Liver (tissue), 8 donors: ENCODE measurements at regions not wholly inside any gene's neighbourhood (a gene's known extent, or its start where the extent isn't known, plus 50 kb on each side); places are given as distances from the start of the nearest gene placed in this dataset.

Source experiments
- DNase-seq: peaks from one replicate; pipeline ENCODE4 v3.0.0-alpha.2; 2017; ENCODE audit warnings: low spot score
- H3K27ac ChIP-seq, 2 donors: one replicate each; pipeline ENCODE4 v1.7.0; 2013; ENCODE audit warnings: inconsistent platforms in 2 of 2, low read length in 2 of 2, control low read depth in 1 of 2, low read depth in 1 of 2, mild to moderate bottlenecking in 1 of 2
- H3K27me3 ChIP-seq, 4 donors: one replicate each; pipeline versions ENCODE4 v1.6.1 to v1.7.0; 2013; ENCODE audit warnings: low read length in 3 of 4, inconsistent platforms in 1 of 4, mild to moderate bottlenecking in 1 of 4, moderate library complexity in 1 of 4; ENCODE audit not compliant: control insufficient read depth in 4 of 4, insufficient read depth in 4 of 4
- H3K36me3 ChIP-seq, 4 donors: one replicate each; pipeline versions ENCODE4 v1.6.1 to v1.7.0; 2013; ENCODE audit warnings: low read length in 3 of 4, mild to moderate bottlenecking in 3 of 4, low read depth in 1 of 4, moderate library complexity in 1 of 4; ENCODE audit not compliant: control insufficient read depth in 4 of 4, insufficient read depth in 3 of 4
- H3K4me1 ChIP-seq, 4 donors: one replicate each; pipeline versions ENCODE4 v1.6.1 to v1.7.0; 2013; ENCODE audit warnings: low read length in 3 of 4, mild to moderate bottlenecking in 3 of 4, moderate library complexity in 1 of 4; ENCODE audit not compliant: control insufficient read depth in 4 of 4, insufficient read depth in 4 of 4
- H3K4me3 ChIP-seq, 3 donors: one replicate each; pipeline versions ENCODE4 v1.6.1 to v1.7.0; 2013; ENCODE audit warnings: low read length in 3 of 3, control low read depth in 1 of 3, low read depth in 1 of 3, mild to moderate bottlenecking in 1 of 3
- H3K9ac ChIP-seq, 2 donors: one replicate each; pipeline ENCODE4 v1.7.0; 2013; ENCODE audit warnings: low read length in 2 of 2, mild to moderate bottlenecking in 2 of 2, moderate library complexity in 2 of 2, control low read depth in 1 of 2, low read depth in 1 of 2
- H3K9me3 ChIP-seq, 4 donors: one replicate each; pipeline versions ENCODE4 v1.6.1 to v1.7.0; 2013; ENCODE audit warnings: low read length in 3 of 4; ENCODE audit not compliant: control insufficient read depth in 4 of 4
- ATF3 ChIP-seq: IDR thresholded peaks from 2 replicates; pipeline ENCODE4 v1.6.1; 2016; ENCODE audit warnings: antibody characterized with exemption
- CTCF ChIP-seq: fragments of 150-350 bp; IDR thresholded peaks from 2 replicates; pipeline ENCODE4 v1.5.1; 2017; ENCODE audit warnings: improper control_type of control experiment, low read depth, low read length; ENCODE audit not compliant: missing input control
- EGR1 ChIP-seq, 2 donors: IDR thresholded peaks; 2 replicates each; pipeline ENCODE4 v1.6.1; 2016 to 2018; ENCODE audit warnings: antibody characterized with exemption in 2 of 2, low read depth in 2 of 2
- FOXA1 ChIP-seq: IDR thresholded peaks from 2 replicates; pipeline ENCODE4 v1.6.1; 2016; ENCODE audit warnings: antibody characterized with exemption
- FOXA2 ChIP-seq: IDR thresholded peaks from 2 replicates; pipeline ENCODE4 v1.6.1; 2016; ENCODE audit warnings: antibody characterized with exemption
- GABPA ChIP-seq, 2 donors: IDR thresholded peaks in 1 of 2; conservative IDR thresholded peaks in 1 of 2; 2 replicates each; pipeline ENCODE4 v1.6.1; 2016; ENCODE audit warnings: antibody characterized with exemption in 2 of 2, mild to moderate bottlenecking in 1 of 2, moderate library complexity in 1 of 2
- HNF4A ChIP-seq, 2 donors: conservative IDR thresholded peaks; 2 replicates each; pipeline ENCODE4 v1.6.1; 2016; ENCODE audit warnings: antibody characterized with exemption in 2 of 2, mild to moderate bottlenecking in 2 of 2
- HNF4G ChIP-seq: IDR thresholded peaks from 2 replicates; pipeline ENCODE4 v1.6.1; 2016; ENCODE audit warnings: antibody characterized with exemption
- JUND ChIP-seq, 2 donors: IDR thresholded peaks; 2 replicates each; pipeline ENCODE4 v1.6.1; 2016; ENCODE audit warnings: antibody characterized with exemption in 2 of 2
- MAX ChIP-seq: IDR thresholded peaks from 2 replicates; pipeline ENCODE4 v1.6.1; 2016; ENCODE audit warnings: antibody characterized with exemption
- NR2F2 ChIP-seq: IDR thresholded peaks from 2 replicates; pipeline ENCODE4 v1.6.1; 2016; ENCODE audit warnings: antibody characterized with exemption
- RAD21 ChIP-seq, 2 donors: IDR thresholded peaks; 2 replicates each; pipeline ENCODE4 v1.6.1; 2016; ENCODE audit warnings: antibody characterized with exemption in 2 of 2, mild to moderate bottlenecking in 2 of 2
- REST ChIP-seq: IDR thresholded peaks from 2 replicates; pipeline ENCODE4 v1.6.1; 2016; ENCODE audit warnings: antibody characterized with exemption, mild to moderate bottlenecking
- RXRA ChIP-seq, 2 donors: IDR thresholded peaks; 2 replicates each; pipeline ENCODE4 v1.6.1; 2017 to 2018; ENCODE audit warnings: antibody characterized with exemption in 2 of 2, mild to moderate bottlenecking in 1 of 2
- SP1 ChIP-seq: IDR thresholded peaks from 2 replicates; pipeline ENCODE4 v1.6.1; 2018; ENCODE audit warnings: antibody characterized with exemption, mild to moderate bottlenecking
- TAF1 ChIP-seq: conservative IDR thresholded peaks from 2 replicates; pipeline ENCODE4 v1.6.1; 2016; ENCODE audit warnings: antibody characterized with exemption, mild to moderate bottlenecking
- YY1 ChIP-seq: IDR thresholded peaks from 2 replicates; pipeline ENCODE4 v1.6.1; 2016; ENCODE audit warnings: antibody characterized with exemption, mild to moderate bottlenecking
- WGBS: extraction: QIAGEN DNeasy Blood & Tissue Kit; methylation state at CpG from one replicate; pipeline ENCODE4 v1.1.7; 2013; 5-methylcytosine and 5-hydroxymethylcytosine counted together
- donor health status: healthy.
- donor health status: healthy.
- donor health status: healthy.
- donor health status: healthy.
- donor health status: healthy.

- Histone ChIP-seq H3K27ac (no peak overlapping the region), H3K4me1 (no peaks in the 10 kb centered on the region), H3K4me3 (no peak overlapping the region), H3K27me3 (peaks cover 0 to 2% (median 0%) of the 10 kb centered on the region in 4 donors), H3K9ac (no peak overlapping the region), H3K9me3 (peaks cover 0 to 6% (median 2%) of the 10 kb centered on the region in 4 donors), H3K36me3 (no peaks in the 10 kb centered on the region)
- no peak for TF ChIP-seq JUND (IDR thresholded peaks at IDR 0.05)
- TF ChIP-seq HNF4A (conservative IDR thresholded peaks at IDR 0.05), result no peak
- TF ChIP-seq HNF4G, result no peak
- TF ChIP-seq RAD21 (IDR thresholded peaks at IDR 0.05), result no peak
- no peak for TF ChIP-seq YY1
- TF ChIP-seq MAX, result no peak
- no peak for TF ChIP-seq GABPA (IDR thresholded peaks at IDR 0.05 in 1 of 2, conservative IDR thresholded peaks at IDR 0.05 in 1 of 2)
- no peak for TF ChIP-seq SP1
- TF ChIP-seq NR2F2, result no peak
- TF ChIP-seq EGR1 (IDR thresholded peaks at IDR 0.05; ENCODE audit: low read depth in 2 of 2), result no peak
- TF ChIP-seq FOXA2, result no peak
- TF ChIP-seq RXRA (IDR thresholded peaks at IDR 0.05), result no peak
- no peak for TF ChIP-seq TAF1
- no peak for TF ChIP-seq FOXA1
- no peak for TF ChIP-seq REST
- no peak for TF ChIP-seq CTCF
- no peak for TF ChIP-seq ATF3
- WGBS, result 53% methylated on average over 3 of the region's 3 CpGs
- no peak for DNase-seq
Observed at GRCh38 chr13:105047676-105048295, 1487.7 kb downstream of the EFNB2 start.

- WGBS, result 85% methylated on average over 2 of the region's 2 CpGs
- H3K9me3 ChIP-seq, result peaks cover 0 to 1% (median 0%) of the 10 kb centered on the region in 4 donors
- no peak overlapping the region for H3K27ac ChIP-seq
- no peak overlapping the region for H3K9ac ChIP-seq
- peaks cover 0 to 5% (median 0%) of the 10 kb centered on the region in 4 donors for H3K4me1 ChIP-seq
- DNase-seq, result no peak
- no peaks in the 10 kb centered on the region for H3K36me3 ChIP-seq
- no peak for TF ChIP-seq GABPA (IDR thresholded peaks at IDR 0.05 in 1 of 2, conservative IDR thresholded peaks at IDR 0.05 in 1 of 2)
- no peak for TF ChIP-seq FOXA1
- TF ChIP-seq YY1, result no peak
- H3K27me3 ChIP-seq, result no peaks in the 10 kb centered on the region
- no peak overlapping the region for H3K4me3 ChIP-seq
Observed at GRCh38 chr13:105037110-105037509, 1498.4 kb downstream of the EFNB2 start.
